Stomach (tissue), 4 donors: ENCODE measurements at regions not wholly inside any gene's neighbourhood (a gene's known extent, or its start where the extent isn't known, plus 50 kb on each side); places are given as distances from the start of the nearest gene placed in this dataset.

Source experiments
- POLR2A ChIP-seq, 4 donors: fragments of 450-650 bp; IDR thresholded peaks; one replicate each; pipeline ENCODE4 v1.6.1; 2016; ENCODE audit warnings: antibody characterized with exemption in 4 of 4, control low read depth in 2 of 4, mild to moderate bottlenecking in 1 of 4, moderate library complexity in 1 of 4
- POLR2AphosphoS5 ChIP-seq, 3 donors: sonication (generic); formaldehyde crosslinking; IDR thresholded peaks; one replicate each; pipeline ENCODE4 v1.6.1; 2016; ENCODE audit warnings: antibody characterized with exemption in 3 of 3
- TF ChIP-seq, protein P1 (sequence below), 7 experiments: fragments of 450-650 bp in 4 of 7; fragments of 200-600 bp in 3 of 7; sonication (generic) in 3 of 7; IDR thresholded peaks; one replicate each; pipeline ENCODE4 v1.5.1; 2016 to 2019; ENCODE audit warnings: antibody characterized with exemption in 7 of 7, control low read depth in 2 of 7, mild to moderate bottlenecking in 1 of 7

DNA sequence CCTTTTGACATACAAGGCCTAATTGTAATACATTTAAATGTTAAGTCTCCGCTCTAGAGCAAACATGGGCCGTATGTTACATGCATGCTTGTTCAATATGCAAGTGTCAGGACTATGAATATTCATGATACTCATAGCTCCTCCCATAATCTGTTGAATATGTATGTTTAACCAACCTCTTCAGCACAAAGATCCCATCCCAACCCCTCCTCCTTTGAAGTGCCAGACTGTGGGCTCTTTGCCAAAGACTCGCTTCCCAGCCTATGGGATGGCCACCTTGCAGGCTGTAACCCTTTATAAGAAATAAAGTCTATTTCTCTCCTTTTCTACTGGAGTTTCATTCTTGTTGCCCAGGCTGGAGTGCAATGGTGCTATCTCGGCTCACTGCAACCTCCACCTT lies 156.2 kb downstream of the ABCC12 start:
- TF ChIP-seq POLR2AphosphoS5 (IDR thresholded peaks at IDR 0.05) (no peak), POLR2A (IDR thresholded peaks at IDR 0.05) (no peak)
- TF ChIP-seq, protein P1, sequence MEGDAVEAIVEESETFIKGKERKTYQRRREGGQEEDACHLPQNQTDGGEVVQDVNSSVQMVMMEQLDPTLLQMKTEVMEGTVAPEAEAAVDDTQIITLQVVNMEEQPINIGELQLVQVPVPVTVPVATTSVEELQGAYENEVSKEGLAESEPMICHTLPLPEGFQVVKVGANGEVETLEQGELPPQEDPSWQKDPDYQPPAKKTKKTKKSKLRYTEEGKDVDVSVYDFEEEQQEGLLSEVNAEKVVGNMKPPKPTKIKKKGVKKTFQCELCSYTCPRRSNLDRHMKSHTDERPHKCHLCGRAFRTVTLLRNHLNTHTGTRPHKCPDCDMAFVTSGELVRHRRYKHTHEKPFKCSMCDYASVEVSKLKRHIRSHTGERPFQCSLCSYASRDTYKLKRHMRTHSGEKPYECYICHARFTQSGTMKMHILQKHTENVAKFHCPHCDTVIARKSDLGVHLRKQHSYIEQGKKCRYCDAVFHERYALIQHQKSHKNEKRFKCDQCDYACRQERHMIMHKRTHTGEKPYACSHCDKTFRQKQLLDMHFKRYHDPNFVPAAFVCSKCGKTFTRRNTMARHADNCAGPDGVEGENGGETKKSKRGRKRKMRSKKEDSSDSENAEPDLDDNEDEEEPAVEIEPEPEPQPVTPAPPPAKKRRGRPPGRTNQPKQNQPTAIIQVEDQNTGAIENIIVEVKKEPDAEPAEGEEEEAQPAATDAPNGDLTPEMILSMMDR (IDR thresholded peaks at IDR 0.05): no peak
